Stimulated activated naive CD8-positive, alpha-beta T cell treated with anti-CD3 and anti-CD28 coated beads, Interleukin-15, Interleukin-2, amounts not matched to agents 100 U/mL and 50 U/mL, for 24 hours (primary cell): ENCODE measurements at regions not wholly inside any gene's neighbourhood (a gene's known extent, or its start where the extent isn't known, plus 50 kb on each side); places are given as distances from the start of the nearest gene placed in this dataset.
"Not testable (repeated sequence)": the region's sequence is repeated elsewhere in the genome, so short reads cannot be mapped to it uniquely, and the experiment has no call there.

Experiments used
- ATAC-seq: fragments of 150-1000 bp; cut with Tn5 transposase; one replicate; pipeline ENCODE4 v1.10.0; 2021
- DNase-seq: peaks from one replicate; pipeline ENCODE4 v3.0.0; 2021

DNA sequence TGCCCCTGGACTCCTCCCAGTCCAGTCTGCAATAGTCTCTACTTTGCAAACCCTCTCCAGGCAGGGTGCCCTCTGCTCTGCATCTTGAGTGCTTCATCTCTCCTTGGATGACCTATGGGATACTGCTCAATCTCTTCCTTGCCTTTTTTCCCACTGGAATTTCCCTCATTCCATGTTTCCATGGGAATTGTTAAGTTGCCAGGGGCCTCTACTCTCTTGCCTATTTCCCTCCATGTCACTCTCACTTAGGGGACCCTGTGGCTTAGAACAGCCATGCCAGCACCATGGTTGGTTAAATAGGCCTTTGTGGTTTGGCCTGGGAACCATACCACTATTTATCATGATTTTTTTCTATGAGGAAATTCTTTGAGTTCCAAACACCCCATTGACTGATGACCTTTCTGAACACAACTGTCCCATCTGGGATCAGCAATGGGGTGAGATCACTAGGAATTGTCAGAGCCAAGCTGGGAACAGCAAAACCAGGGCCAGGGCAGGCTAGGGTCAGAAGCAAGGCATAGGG lies 91.4 kb upstream of the RBMS1 start:
- DNase-seq, result no peak
- ATAC-seq, result no peak

DNA sequence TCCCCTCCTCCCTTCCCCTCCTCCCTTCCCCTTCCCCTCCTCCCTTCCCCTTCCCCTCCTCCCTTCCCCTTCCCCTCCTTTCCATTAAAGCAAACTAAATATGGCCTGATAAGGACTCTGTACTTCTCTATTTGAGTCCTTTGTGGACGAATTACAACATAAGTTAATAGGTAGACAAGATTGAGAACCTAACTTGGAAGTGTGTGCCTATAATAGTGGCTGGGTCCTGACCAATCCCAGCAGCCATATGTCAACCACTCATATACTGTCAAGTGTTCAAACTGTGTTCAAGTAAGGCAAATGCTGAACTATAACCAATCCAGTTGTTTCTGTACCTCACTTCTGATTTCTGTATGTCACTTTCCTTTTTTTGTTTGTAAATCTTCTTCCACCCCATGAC lies 97.1 kb upstream of the RBMS1 start:
- DNase-seq (no peak), ATAC-seq (no peak)

DNA sequence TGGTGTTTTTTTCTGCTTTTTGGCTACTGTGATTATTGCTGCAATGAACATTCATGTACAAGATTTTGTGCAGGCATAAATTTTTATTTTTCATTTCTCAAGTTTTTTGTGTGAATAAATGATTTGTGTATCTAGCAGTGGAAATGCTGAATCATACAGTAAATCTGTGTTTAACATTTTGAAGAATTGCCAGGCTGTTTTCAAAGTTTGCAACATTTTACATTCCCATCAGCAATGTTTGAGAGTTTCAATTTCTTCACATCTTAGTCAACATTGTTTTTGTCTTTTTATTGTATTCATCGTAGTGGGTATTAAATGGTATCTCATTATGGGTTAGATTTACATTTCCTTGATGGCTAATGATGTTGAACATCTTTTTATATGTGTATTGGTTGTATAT lies 98.8 kb upstream of the RBMS1 start:
- no peak for ATAC-seq
- DNase-seq, result no peak

DNA sequence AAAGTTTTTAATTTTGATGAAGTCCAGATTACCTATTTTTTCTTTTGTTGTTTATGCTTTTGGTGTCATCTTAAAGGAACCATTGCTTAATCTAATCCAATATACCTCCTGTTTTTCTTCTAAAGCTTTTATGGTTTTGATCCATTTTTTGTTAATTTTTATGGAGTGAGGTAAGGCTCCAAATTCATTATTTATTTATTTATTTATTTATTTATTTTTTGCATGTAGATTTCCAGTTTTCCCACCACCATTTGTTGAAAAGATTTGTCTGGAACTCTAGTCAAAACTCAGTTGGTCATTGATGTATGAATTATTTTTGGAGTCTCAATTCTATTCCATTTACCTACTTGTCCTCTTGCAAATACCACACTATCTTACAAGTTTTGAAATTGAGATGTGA lies 99.4 kb upstream of the RBMS1 start:
- no peak for ATAC-seq
- DNase-seq, result no peak

DNA sequence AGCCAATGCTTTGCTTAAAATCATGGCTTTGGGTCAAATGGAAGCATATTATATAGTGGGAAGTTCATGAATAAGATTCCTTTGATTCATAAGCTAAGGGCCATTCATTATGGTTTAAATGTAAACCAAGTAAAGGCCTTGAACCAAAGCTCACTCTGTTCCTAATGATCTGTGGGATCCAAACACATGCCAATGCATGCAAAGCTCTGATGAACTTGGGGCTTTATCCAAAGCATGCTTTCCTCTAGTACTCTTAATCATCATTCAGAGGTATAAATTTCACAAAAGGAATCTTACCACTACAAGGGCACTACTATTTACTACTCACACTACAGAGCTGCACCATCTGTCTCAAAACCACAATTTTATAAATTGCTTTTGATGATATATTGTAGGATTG lies 102.8 kb upstream of the RBMS1 start:
- no peak for ATAC-seq
- DNase-seq, result no peak

DNA sequence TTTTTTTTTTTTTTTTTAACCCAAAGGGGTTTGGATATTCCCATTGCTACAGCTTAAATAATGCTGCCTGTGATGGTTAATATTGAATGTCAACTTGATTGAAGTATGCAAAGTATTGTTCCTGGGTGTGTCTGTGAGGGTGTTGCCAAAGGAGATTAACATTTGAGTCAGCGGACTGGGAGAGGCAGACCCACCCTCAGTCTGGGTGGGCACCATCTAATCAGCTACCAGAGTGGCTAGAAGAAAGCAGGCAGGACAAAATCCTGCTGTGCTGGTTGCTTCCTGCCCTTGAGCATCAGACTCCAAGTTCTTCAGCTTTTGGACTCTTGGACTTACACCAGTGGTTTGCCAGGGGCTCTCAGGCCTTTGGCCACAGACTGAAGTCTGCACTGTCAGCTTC lies 106.8 kb upstream of the RBMS1 start:
- DNase-seq, ATAC-seq: not testable (repeated sequence)

DNA sequence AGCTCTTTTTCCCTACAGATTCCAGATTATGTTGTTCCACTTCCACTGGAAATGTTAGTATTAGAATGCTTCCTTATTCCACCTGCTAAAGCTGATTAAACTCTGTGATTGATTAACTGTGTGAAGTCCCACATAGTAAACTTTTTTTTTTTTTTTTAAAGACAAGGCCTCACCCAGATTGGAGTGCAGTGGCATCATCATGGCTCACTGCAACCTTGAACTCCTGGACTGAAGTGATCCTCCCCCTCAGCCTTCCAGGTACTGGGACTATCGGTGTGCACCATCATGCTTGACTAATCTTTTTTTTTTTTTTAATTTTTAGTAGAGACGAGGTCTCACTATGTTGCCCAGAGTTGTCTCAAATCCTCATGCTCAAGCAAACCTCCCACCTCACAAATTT lies 108.5 kb upstream of the RBMS1 start:
- no peak for DNase-seq
- no peak for ATAC-seq

DNA sequence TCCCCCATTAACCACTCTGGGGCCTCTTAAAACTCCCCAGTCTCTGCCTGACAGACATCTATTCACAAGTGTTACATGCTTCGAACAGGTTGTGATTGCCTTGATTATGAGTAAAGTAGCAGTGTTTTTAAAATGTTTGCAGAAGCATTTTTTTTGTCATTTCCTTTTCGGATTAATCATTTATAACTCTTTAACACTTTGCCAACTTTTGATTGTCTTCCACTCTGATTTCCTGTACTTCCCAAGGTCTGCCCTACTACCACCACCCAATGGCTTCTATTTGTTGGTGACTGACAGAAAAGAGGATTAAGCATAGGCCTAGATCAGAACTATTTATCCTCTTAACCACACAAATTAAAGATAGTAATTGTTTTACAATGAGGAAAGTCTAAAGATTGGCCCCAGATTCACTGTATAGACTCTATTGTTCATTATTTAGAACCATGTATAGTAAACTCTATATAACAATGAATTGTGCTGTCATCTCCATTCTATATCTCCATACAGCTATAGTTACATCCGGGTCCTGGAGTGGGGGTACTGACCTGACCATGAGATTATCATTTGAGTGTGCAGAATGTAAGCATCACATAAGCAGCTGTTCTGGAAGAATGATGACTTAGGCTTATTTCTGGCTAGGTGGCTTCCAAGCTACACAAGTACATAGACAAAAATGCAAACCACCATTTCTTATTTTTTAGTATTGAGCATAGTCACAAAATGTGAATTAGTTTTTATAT lies 110.3 kb upstream of the RBMS1 start:
- DNase-seq (no peak), ATAC-seq (no peak)

DNA sequence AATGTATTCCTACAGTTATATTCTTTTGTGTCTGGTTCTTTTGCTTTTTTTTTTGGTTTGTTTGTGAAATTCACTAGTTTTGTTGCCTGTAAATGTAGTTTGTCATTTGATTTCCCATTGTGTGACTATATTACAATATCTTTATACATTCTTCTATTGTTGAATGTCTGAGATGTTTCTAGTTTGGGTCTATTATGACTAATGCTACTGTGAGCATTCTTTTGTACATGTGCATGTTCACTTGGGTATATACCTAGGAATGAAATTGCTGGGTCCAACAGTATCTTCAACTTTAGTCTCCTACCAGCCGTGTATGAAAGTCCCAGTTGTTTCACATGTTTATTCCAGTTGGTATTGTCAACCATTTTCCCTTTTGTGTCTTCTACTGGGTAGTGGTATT lies 112.7 kb upstream of the RBMS1 start:
- DNase-seq (no peak), ATAC-seq (no peak)

DNA sequence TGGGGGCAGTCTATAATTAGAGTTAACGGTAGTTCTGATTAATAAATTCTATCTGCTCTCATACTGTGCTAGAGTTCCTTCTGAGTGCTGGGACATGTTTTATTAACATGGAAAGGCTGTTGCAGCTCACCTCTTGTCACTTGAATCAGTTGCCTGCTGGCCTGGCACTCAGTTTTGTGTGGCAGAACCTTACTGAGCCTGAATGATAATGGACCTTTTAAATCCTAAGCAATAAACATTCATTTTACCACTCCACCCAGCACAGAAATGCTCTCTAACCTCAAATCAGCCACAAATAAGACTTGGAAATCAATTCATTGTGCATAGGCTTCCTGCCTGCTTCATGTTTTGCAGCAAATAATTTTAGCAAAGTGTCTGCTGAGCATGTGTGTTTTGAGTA lies 115.0 kb upstream of the RBMS1 start:
- ATAC-seq (no peak), DNase-seq (no peak)

DNA sequence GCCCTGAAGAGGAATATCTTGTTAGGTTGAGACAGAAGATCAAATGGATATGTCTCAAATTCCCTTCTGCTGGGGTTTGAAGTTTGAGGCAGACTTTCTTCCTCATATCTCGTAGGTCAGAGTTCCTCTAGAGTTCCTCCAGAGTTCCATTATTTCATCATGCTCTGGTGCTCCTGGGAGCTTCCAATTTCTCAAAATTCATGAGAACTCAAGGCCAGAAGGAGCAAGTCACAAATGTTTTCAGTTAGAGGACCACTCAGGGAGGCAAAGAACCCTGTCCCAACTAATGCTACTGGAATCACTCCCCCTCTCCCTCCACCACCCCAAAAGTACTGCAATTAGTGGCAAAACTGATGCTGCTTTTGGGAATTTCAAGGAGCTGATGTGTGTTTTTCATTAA lies 115.7 kb upstream of the RBMS1 start:
- DNase-seq, result no peak
- ATAC-seq, result no peak

DNA sequence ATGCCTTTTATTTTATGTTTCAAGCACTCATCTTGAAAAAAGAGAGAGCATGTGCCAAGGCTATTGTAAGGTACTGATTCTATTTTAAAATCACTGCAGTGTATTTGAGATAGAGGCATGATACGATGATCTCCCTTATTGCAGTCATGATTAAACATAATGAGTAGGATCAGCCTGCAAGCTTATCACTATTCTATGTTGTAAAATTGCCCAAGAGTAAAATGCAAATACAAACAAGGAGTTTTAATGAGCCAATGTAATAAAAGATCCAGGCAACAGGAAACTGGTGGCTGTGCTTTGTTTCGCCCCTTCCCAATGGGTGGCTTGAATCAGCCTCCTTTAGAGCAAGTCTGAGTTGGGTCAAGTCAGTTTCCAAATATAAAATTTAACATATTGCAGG lies 116.4 kb upstream of the RBMS1 start:
- no peak for ATAC-seq
- no peak for DNase-seq

DNA sequence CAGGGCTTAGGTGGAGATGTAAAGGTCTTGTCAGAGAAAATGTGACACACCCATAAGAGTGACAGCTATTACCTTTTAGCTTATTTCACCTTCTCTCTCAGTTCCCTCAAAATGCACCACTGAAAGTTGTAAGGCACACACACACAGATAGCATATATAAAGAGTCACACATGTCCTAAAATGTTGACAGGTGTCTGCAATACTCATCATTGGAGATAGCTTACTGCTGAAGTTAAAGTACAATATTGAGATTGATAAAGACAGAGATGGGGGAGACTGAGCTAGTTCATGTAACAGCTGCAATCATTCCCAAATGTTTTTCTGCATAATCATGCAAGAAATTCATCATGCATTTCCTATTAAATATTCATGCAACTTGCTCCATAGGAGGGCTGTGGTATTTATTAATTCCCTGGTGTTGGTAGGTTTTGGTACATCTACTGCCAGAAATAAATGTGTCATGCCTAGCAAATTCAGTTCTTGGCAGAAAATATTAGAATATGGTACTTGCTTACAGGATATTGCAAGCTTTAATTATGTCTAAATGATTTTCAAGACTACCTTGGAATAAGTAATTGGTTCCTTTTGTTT lies 118.8 kb upstream of the RBMS1 start:
- ATAC-seq (no peak), DNase-seq (no peak)

DNA sequence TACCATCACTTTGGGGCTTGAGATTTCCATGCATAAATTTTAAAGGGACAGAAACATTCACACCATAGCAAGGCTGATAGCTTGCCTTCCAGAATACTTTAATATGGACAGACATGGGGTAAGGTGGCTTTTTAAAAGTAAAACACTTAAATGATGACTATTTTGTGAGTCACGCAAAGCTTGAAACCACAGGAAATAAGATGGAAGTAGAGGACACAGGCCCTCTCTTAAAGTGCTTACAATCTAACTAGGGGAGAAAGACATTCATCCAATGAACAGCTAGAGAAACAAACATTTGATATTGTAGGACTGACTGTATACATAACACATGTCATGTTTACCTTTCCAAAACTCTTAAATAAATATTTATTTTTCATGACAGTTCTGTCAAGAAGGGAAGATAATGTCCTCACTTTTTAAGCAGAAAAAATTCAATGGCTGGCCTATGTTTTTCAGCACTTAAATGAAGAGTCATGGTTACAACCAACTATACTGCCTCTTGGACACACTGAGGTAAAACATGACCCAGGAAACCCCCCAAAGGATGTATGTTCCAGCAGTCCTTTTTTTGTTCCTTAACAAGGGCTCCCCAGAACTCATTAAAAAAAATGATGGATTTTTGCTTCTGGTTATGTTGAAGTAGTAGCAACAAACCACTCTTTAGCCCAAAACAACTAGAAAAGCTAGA lies 120.0 kb upstream of the RBMS1 start:
- no peak for ATAC-seq

DNA sequence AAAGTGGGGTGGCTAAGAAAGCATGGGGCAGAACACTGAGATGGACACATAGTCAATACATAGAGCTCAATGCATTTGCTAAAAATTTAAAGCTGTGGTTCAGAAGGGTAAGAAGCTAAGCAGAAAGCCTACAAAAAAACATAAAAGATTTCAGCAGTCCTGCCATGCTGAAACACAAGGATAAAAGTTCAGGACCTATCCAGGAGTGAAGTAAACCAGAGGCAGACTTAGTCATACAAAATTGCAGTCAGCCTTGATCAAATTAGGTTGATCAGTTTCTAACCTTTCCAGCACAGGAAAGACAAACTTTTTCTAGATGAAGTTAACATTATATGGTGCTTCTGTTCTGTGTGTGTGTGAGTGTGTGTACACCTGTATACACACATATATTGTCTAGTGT lies 120.8 kb upstream of the RBMS1 start:
- ATAC-seq (no peak), DNase-seq (no peak)

More for the DNA sequence above, 120.0 kb upstream of the RBMS1 start:
- DNase-seq, result no peak

DNA sequence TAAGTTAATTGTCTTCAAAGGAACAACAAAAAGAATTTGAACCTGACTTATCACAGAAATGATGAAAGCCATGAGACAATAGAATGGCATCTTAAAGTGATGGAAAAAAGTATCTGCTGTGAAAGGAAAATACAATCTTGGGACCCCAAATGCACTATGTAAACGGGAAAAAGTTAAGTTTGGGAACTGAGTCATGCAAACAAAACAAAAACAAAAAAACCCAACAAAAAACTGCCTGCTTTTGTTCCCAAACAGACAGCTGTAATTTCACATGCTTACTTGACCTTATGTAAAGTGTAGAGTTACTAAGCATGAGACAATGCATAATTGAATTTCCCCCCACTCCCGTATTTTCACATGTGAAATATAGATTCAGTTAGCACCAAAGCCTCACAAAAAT lies 122.1 kb upstream of the RBMS1 start:
- DNase-seq, result no peak

DNA sequence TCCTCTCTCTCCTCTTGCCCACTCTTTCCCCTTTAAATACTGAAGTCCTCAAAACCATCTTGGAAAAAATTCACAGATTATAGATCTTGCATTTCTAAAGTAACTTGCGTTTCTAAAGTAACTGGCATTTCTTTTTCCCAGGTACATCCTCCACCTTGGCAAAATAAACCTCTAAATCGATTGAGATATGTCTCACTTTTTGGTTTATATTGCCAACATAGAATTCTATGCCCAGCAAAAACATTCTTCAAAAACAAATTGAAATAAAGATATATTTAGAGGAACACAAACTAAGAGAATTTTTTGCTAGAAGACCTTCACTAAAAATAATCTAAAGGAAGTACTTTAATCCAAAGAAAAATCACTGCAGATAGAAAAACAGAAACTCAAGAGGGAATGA lies 122.5 kb upstream of the RBMS1 start:
- no peak for DNase-seq
- no peak for ATAC-seq

More for the DNA sequence above, 122.1 kb upstream of the RBMS1 start:
- no peak for ATAC-seq

DNA sequence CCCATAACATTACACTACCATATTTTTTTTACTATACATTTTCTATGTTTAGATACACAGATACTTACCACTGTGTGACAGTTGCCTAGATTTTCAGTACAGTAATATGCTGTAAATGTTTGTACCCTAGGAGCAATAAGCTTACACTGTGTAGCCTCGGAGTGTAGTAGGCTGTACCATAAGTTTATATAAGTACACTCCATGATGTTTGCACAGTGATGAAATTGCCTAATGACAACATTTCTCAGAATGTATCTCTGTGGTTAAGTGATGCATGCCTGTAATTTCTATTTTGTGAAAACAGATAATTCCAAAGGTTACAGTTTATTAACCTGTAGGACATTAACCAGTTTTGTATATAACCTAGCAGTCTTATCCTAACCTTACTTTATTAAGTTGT lies 128.1 kb upstream of the RBMS1 start:
- no peak for DNase-seq
- ATAC-seq, result no peak

DNA sequence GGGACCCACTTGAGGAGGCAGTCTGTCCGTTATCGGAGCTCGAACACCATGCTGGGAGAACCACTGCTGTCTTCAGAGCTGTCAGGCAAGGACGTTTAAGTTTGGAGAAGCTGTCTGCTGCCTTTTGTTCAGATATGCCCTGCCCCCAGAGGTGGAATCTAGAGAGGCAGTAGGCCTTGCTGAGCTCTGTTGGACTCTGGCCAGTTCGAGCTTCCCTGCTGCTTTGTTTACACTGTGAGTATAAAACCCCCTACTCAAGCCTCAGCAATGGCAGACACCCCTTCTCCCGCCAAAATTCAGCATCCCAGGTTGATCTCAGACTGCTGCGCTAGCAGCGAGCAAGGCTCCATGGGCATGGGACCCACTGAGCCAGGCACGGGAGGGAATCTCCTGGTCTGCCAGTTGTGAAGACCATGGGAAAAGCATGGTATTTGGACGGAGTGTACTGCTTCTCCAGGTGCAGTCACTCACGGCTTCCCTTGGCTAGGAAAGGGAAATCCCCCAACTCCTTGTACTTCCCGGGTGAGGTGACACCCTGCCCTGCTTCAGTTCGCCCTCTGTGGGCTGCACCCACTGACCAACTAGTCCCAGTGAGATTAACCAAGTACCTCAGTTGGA lies 134.5 kb upstream of the RBMS1 start:
- DNase-seq, ATAC-seq: not testable (repeated sequence)

DNA sequence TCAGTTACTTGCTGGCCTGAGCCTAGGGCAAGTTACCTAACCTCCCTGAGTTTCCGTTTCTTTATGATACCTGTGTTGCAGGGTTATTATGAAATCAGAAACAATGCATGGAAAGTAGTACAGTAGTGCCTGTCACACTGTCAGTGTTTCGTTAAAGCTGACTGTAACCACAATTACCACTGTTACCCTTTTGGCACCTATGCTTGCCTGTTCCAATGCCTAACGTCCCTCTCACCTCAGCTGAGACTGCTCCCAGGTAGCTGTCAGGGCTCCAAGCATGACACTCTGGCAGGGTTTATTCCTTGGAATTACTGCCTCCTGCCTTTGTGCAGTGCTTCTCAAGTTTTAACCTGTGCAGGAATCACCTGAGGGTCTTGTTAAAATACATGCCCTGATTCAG lies 135.2 kb upstream of the RBMS1 start:
- no peak for ATAC-seq
- DNase-seq, result no peak

DNA sequence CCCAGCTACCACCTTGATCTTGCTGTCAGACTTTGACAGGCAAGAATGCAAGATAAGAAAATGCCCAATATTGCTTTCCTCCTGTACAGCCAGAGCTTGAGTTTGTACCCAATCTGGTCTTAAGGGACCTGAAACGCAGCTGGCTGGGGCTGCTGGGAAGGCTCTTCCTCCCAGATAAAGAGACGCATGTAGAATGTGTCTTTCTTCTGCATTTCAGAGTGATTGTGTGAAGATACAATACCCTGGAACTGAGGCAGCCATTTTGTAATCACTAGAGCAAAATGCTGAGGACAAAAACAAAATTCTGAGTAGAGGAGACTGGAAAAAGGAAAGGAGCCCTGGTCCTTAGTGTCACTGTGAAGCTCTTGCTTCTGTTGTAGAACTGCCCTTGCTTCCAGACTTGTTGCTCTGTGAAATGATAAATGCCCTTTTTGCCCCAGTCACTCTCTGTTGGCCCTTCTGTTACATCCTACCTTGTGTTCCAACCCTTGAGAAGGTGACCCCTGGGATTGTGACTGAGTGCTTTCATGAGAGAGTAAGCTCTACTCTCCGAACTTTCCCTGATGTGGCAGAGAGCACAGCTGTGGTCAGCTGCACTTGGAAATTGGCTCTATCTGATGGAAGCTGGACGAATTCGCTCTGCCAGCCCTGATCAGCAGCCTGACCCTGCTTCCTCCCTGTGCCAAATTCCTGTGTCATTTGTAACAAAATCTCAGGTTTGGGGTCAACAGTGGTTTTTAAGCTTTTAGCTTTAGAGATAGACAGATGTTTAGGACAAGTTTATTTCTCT lies 137.4 kb upstream of the RBMS1 start:
- no peak for DNase-seq
- no peak for ATAC-seq
